Mesendoderm (in vitro differentiated cells): ENCODE measurements at regions not wholly inside any gene's neighbourhood (a gene's known extent, or its start where the extent isn't known, plus 50 kb on each side); places are given as distances from the start of the nearest gene placed in this dataset.

ENCODE experiments used
- DNase-seq: peaks from one replicate; pipeline ENCODE4 v3.0.0; 2013
- H2AK5ac ChIP-seq: 2 replicates; pipeline ENCODE4 v1.6.1; 2013; ENCODE audit warnings: low read length, inconsistent platforms
- H2BK120ac ChIP-seq: 2 replicates; pipeline ENCODE4 v1.6.1; 2013; ENCODE audit warnings: low read depth, mild to moderate bottlenecking, low read length, moderate library complexity, mixed read lengths
- H2BK15ac ChIP-seq: replicated peaks from 2 replicates; pipeline ENCODE4 v1.6.1; 2013; ENCODE audit warnings: low read depth, mild to moderate bottlenecking, moderate library complexity
- H2BK5ac ChIP-seq: 2 replicates; pipeline ENCODE4 v1.6.1; 2013; ENCODE audit warnings: low read length, inconsistent platforms
- H3K18ac ChIP-seq: 2 replicates; pipeline ENCODE4 v1.6.1; 2013; ENCODE audit warnings: mild to moderate bottlenecking, low read length, mixed read lengths
- H3K23ac ChIP-seq: one replicate; pipeline ENCODE4 v1.6.1; 2013; ENCODE audit warnings: low read length
- H3K27ac ChIP-seq: 2 replicates; pipeline ENCODE4 v1.5.1; 2013; ENCODE audit warnings: low read depth, mild to moderate bottlenecking, inconsistent platforms, low read length, moderate library complexity
- H3K27me3 ChIP-seq: 2 replicates; pipeline ENCODE4 v1.6.1; 2013; ENCODE audit warnings: low read length, control low read depth, mild to moderate bottlenecking, inconsistent platforms; ENCODE audit not compliant: insufficient read depth, poor library complexity
- H3K36me3 ChIP-seq: 2 replicates; pipeline ENCODE4 v1.6.1; 2013; ENCODE audit warnings: low read length, inconsistent platforms; ENCODE audit not compliant: control insufficient read depth, insufficient read depth
- H3K4ac ChIP-seq: one replicate; pipeline ENCODE4 v1.6.1; 2013; ENCODE audit warnings: low read depth, mild to moderate bottlenecking, low read length, moderate library complexity
- H3K4me1 ChIP-seq: 2 replicates; pipeline ENCODE4 v1.6.1; 2013; ENCODE audit warnings: low read depth, low read length, inconsistent platforms; ENCODE audit not compliant: control insufficient read depth
- H3K4me2 ChIP-seq: 2 replicates; pipeline ENCODE4 v1.6.1; 2013; ENCODE audit warnings: low read length
- H3K4me3 ChIP-seq: 2 replicates; pipeline ENCODE4 v1.5.1; 2013; ENCODE audit warnings: mild to moderate bottlenecking, low read length
- H3K56ac ChIP-seq: one replicate; pipeline ENCODE4 v1.6.1; 2013; ENCODE audit warnings: low read length
- H3K79me1 ChIP-seq: 2 replicates; pipeline ENCODE4 v1.6.1; 2013; ENCODE audit warnings: low read length, inconsistent platforms
- H3K79me2 ChIP-seq: 2 replicates; pipeline ENCODE4 v1.6.1; 2013; ENCODE audit warnings: mild to moderate bottlenecking, low read length; ENCODE audit not compliant: control insufficient read depth, insufficient read depth
- H3K9ac ChIP-seq: 2 replicates; pipeline ENCODE4 v1.6.1; 2013; ENCODE audit warnings: low read length, inconsistent platforms
- H4K5ac ChIP-seq: one replicate; pipeline ENCODE4 v1.6.1; 2013; ENCODE audit warnings: low read length
- H4K8ac ChIP-seq: one replicate; pipeline ENCODE4 v1.6.1; 2013; ENCODE audit warnings: low read depth, mild to moderate bottlenecking, control low read depth, low read length, moderate library complexity
- WGBS: extraction: QIAGEN DNeasy Blood & Tissue Kit; methylation state at CpG from one replicate; pipeline ENCODE4 v1.1.7; 2013; ENCODE audit warnings: low lambda C conversion rate, missing lambda C conversion rate; ENCODE audit not compliant: insufficient coverage; ENCODE audit errors: extremely low coverage; 5-methylcytosine and 5-hydroxymethylcytosine counted together

DNA sequence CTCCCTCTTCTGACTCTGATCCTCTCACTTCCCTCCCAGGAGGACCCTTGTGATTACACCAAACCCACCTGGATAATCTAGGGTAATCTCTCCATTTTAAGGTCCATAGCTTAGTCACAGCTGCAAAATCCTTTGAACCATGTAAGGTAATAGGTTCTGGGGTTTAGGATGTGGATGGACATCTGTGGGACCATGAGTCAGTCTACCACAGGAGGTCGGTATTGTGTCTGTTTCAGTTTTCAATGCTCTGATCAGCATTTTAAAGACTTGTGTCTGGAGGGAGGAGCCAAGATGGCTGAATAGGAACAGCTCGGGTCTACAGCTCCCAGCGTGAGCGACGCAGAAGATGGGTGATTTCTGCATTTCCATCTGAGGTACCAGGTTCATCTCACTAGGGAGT is 112.6 kb downstream of the CAVIN4 start:
- WGBS, result no CpG with 5 or more reads among the region's 5 CpGs
- no peak overlapping the region for H3K4me2 ChIP-seq

DNA sequence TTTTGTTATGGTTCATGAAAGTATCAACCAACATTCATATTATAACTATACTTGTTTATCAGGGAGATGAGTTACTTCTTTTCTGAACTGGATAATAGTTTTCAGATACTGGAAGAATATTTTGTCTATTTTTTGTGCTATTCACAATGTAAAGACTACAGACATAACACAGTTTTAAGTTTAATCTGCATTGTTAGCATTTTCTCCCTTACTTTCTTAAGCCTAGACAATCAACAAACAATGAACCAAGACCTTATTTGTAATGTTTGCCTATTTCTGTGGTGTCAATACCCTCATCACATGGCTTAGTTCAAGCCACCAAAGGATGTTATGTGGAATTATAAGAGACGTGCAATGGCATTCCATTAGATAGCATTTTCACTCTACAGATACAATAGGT is 119.5 kb downstream of the CAVIN4 start:
- no peaks in the 10 kb centered on the region for H3K36me3 ChIP-seq
- H4K8ac ChIP-seq, result no peak overlapping the region
- no peak overlapping the region for H2BK120ac ChIP-seq
- H3K27me3 ChIP-seq, result no peaks in the 10 kb centered on the region
- no peak overlapping the region for H2BK15ac ChIP-seq
- no peak overlapping the region for H3K56ac ChIP-seq
- no peak overlapping the region for H3K23ac ChIP-seq
- H3K4ac ChIP-seq, result no peak overlapping the region
- H3K9ac ChIP-seq, result no peak overlapping the region
- peaks cover 2% of the 10 kb centered on the region for H3K4me1 ChIP-seq
- H2BK5ac ChIP-seq, result no peak overlapping the region
- H3K4me3 ChIP-seq, result no peak overlapping the region
- H3K27ac ChIP-seq, result no peak overlapping the region
- no peak overlapping the region for H4K5ac ChIP-seq
- DNase-seq, result no peak
- no peaks in the 10 kb centered on the region for H3K79me2 ChIP-seq
- H3K79me1 ChIP-seq, result no peaks in the 10 kb centered on the region
- H3K4me2 ChIP-seq, result no peak overlapping the region
- no peak overlapping the region for H2AK5ac ChIP-seq
- WGBS, result no CpG with 5 or more reads among the region's 1 CpG
- no peak overlapping the region for H3K18ac ChIP-seq

More for the DNA sequence above, 112.6 kb downstream of the CAVIN4 start:
- Histone ChIP-seq H3K4me1 (no peaks in the 10 kb centered on the region), H3K56ac (no peak overlapping the region), H3K9ac (no peak overlapping the region), H2BK15ac (no peak overlapping the region), H2BK120ac (no peak overlapping the region), H2BK5ac (no peak overlapping the region), H3K79me2 (no peaks in the 10 kb centered on the region), H3K79me1 (no peaks in the 10 kb centered on the region), H4K5ac (no peak overlapping the region), H3K27me3 (no peaks in the 10 kb centered on the region), H3K4ac (no peak overlapping the region), H3K23ac (no peak overlapping the region), H3K36me3 (no peaks in the 10 kb centered on the region), H4K8ac (no peak overlapping the region), H3K18ac (no peak overlapping the region), H3K4me3 (no peak overlapping the region), H2AK5ac (no peak overlapping the region), H3K27ac (no peak overlapping the region)
- no peak for DNase-seq

DNA sequence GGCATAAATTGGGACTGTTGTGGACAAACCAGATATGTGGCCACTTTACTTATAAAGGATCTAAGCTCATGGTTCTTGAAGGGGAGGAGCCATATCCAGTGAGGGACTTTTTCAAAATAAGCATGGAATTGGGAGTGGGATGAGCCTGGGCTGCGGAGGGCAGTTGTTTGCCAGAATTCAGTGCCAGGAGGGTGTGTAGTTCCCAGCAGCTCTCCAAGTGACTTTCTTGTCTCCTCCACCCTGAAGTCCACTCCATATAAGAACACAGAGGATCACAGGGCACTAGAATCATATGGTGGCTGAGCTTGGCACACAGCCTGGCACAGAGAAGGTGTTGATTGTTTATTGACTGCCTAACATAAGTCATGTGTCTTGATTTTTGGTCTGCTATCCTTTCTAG is 121.1 kb downstream of the CAVIN4 start:
- H3K9ac ChIP-seq, result no peak overlapping the region
- no peaks in the 10 kb centered on the region for H3K36me3 ChIP-seq
- no peak overlapping the region for H3K18ac ChIP-seq
- no peak overlapping the region for H2BK15ac ChIP-seq
- H3K4me1 ChIP-seq, result peaks cover 2% of the 10 kb centered on the region
- H3K23ac ChIP-seq, result no peak overlapping the region
- no peak overlapping the region for H2BK5ac ChIP-seq
- H2BK120ac ChIP-seq, result no peak overlapping the region
- no peak overlapping the region for H3K4ac ChIP-seq
- DNase-seq, result no peak
- no peak overlapping the region for H3K56ac ChIP-seq
- no peaks in the 10 kb centered on the region for H3K79me2 ChIP-seq
- H3K79me1 ChIP-seq, result no peaks in the 10 kb centered on the region
- H3K4me3 ChIP-seq, result no peak overlapping the region
- no peak overlapping the region for H3K27ac ChIP-seq
- WGBS, result no CpG with 5 or more reads among the region's 1 CpG
- H4K8ac ChIP-seq, result no peak overlapping the region
- no peak overlapping the region for H3K4me2 ChIP-seq
- H2AK5ac ChIP-seq, result no peak overlapping the region
- no peaks in the 10 kb centered on the region for H3K27me3 ChIP-seq
- no peak overlapping the region for H4K5ac ChIP-seq

DNA sequence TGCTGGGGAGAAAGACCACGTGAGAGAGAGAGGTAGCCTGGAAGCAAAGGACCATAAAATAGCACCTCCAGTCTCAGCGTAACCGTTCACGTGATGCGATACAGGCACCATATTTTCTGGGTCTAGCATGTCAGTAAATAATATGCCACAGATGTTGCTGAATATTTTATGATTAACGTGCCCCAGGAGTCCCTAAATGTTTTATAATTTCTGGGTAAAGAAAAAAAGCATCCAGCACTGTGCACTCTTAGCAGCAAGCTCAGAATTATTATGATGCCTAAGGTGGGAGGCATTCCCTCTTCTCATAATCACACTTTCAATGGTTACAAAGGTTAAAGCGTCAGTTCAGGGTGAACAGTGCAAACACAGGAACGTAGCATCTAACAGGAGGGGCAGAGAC is 121.8 kb downstream of the CAVIN4 start:
- H2BK5ac ChIP-seq, result no peak overlapping the region
- H3K27ac ChIP-seq, result no peak overlapping the region
- H4K8ac ChIP-seq, result no peak overlapping the region
- no peak overlapping the region for H2BK120ac ChIP-seq
- H3K4me2 ChIP-seq, result no peak overlapping the region
- H3K4ac ChIP-seq, result no peak overlapping the region
- no CpG with 5 or more reads among the region's 8 CpGs for WGBS
- no peak overlapping the region for H2AK5ac ChIP-seq
- peaks cover 2% of the 10 kb centered on the region for H3K4me1 ChIP-seq
- no peak overlapping the region for H3K56ac ChIP-seq
- no peak overlapping the region for H3K4me3 ChIP-seq
- H4K5ac ChIP-seq, result no peak overlapping the region
- H3K36me3 ChIP-seq, result no peaks in the 10 kb centered on the region
- H3K79me1 ChIP-seq, result no peaks in the 10 kb centered on the region
- no peak overlapping the region for H3K18ac ChIP-seq
- H3K9ac ChIP-seq, result no peak overlapping the region
- H2BK15ac ChIP-seq, result no peak overlapping the region
- no peak overlapping the region for H3K23ac ChIP-seq
- no peaks in the 10 kb centered on the region for H3K79me2 ChIP-seq
- no peaks in the 10 kb centered on the region for H3K27me3 ChIP-seq
- no peak for DNase-seq

DNA sequence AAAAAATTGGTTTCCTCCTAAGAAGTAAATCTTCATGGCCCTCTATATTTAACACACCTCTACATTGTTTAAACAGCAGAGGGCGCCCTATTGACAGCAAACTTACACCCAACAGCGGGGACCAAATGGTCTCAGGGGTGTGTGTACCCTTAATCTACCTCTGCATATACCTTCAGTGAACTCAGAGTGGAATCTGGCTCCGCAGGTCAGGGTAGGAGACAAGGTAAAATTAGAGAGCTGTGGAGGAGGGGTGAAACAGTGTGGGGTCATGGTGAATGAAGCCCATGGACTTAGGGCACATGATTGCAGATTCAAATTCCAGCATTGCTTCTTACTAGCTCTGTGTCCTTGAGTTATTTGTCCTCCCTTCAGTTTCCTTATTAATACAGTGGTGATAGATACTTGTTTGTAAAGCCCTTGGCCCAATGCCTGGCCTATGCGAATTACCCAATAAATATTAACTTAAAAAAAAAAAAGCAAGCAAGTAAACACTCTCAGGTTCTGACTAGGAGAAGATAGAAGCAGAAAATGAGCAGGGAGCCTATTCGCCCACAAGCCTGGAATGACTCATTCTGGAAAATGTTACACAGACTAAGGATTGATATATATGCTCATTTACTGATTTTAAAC is 122.9 kb downstream of the CAVIN4 start:
- no peak overlapping the region for H3K4me3 ChIP-seq
- no peak overlapping the region for H4K8ac ChIP-seq
- no peak overlapping the region for H2BK120ac ChIP-seq
- no peak overlapping the region for H4K5ac ChIP-seq
- WGBS, result no CpG with 5 or more reads among the region's 5 CpGs
- H3K27ac ChIP-seq, result no peak overlapping the region
- DNase-seq, result peak; percentile 67
- no peak overlapping the region for H3K9ac ChIP-seq
- H3K4me1 ChIP-seq, result peaks cover 2% of the 10 kb centered on the region
- H3K79me1 ChIP-seq, result no peaks in the 10 kb centered on the region
- H3K56ac ChIP-seq, result peak overlapping the region; percentile 70
- no peaks in the 10 kb centered on the region for H3K79me2 ChIP-seq
- no peak overlapping the region for H3K4ac ChIP-seq
- H3K36me3 ChIP-seq, result no peaks in the 10 kb centered on the region
- H2BK15ac ChIP-seq, result no peak overlapping the region
- no peak overlapping the region for H3K4me2 ChIP-seq
- no peak overlapping the region for H2BK5ac ChIP-seq
- no peaks in the 10 kb centered on the region for H3K27me3 ChIP-seq
- H3K23ac ChIP-seq, result no peak overlapping the region
- no peak overlapping the region for H3K18ac ChIP-seq
- no peak overlapping the region for H2AK5ac ChIP-seq
